HG02678 (cell line): ENCODE measurements at regions not wholly inside any gene's neighbourhood (a gene's known extent, or its start where the extent isn't known, plus 50 kb on each side); places are given as distances from the start of the nearest gene placed in this dataset.

Experiments
- ATAC-seq: cut with Tn5 transposase; IDR thresholded peaks from one replicate; pipeline ENCODE4 v1.9.1; 2021; ENCODE audit warnings: mild to moderate bottlenecking, moderate library complexity; ENCODE audit not compliant: unreplicated experiment

DNA sequence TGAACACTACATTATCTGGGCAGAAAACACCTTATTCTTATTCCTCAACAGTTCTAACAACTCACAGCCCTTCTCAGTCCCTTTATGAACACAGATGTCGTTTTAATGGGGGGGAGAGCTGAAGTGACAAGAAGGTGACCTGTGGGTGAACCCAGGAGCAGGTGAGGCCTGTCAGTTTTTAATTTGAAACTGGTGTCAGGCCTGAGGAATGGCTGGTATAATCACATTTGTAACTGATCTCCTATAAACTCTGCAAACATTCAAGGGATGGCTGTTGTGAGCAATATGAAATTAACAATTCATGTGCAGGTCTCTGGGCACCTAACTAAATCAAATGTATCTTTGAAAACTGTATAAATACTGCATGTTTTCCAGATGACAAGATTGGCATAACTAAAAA, 362.1 kb upstream of the NR5A2 start:
- ATAC-seq, result no peak

DNA sequence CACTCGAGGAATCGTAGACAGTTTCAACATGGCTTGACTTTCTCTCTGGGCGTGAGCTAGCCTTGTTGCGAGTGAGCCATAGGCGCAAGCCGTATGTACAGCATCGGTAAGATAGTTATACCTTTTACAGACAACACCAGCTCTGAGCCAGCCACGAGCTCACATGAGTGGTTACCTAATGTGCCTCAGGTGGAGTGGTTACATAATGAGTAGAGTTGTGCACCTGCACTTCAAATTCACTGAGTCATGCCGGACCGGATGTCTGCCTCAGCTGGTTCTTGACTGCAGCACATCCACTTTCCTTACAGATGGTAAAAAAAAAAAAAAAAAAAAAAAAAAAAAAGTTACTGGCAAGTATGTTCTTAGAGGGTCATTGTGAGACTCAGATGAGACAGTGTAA, 360.4 kb upstream of the NR5A2 start:
- ATAC-seq, result no peak

DNA sequence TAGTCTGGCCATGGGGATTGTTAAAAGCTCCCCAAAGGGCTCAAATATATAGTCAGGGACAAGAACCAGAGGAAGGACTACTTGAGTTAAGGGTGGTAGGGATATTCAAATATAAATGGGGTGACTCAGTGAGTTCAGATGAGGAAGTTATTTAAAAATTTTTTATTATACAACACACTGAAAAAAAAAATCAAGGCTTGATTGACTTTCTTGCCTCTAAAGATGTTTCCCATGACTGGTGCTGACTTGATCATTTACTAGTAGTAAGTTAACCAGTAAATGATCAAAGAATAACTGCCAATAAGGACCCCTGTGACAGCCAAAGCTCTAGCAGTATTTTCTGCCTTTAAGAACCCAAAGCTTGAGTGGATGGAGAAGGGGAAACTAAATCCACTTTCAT, 357.6 kb upstream of the NR5A2 start:
- no peak for ATAC-seq

DNA sequence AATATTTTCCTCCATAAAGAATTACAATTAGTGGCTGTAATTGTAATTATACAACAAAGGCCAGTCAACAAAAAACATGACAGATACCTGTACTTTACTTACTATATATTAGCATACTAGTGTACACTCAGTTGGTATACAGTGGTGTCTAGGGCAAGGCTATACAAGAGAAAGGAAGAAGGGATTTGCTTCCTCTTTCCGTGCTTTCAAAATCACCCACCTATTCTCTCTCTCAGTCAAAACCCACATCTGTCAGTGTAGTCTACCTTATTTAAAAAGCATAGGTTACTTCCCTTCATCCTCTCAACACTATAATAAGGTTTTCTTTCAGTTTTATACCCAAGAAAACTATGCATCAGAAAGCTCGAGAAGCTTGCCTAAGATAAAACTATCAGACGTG, 355.8 kb upstream of the NR5A2 start:
- no peak for ATAC-seq

DNA sequence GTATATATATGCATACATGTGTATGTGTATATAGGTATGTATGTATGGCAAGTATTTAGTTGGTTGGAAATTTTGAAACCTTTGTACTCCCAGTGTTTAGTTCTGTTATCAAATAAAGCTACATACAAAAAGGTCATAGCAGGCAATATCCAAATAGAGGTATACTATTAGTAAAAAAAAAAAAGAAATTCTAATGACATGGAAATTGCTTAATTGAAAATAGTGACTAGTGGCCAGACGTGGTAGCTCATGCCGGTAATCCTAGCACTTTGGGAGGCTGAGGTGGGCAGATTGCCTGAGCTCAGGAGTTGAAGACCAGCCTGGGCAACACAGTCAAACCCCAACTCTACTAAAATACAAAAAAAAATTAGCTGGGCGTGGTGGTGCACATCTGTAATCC, 351.6 kb upstream of the NR5A2 start:
- no peak for ATAC-seq

DNA sequence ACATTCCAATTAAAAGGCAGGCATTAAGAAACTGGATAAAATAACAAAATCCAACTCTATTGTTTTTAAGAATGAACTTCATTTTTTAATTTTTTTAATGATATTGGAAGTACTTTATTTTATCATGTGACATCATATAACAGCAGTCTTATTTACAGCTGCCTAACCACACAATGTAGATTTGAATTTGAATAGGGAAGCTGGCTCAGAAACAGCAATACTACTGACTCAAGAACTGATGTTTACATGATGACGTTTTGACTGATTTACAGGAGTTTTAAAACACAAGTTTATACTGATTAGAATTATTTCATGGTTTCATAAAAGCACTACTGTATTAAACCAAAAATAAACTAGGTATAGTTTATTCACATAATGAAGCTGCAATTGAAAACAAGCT, 348.7 kb upstream of the NR5A2 start:
- no peak for ATAC-seq

DNA sequence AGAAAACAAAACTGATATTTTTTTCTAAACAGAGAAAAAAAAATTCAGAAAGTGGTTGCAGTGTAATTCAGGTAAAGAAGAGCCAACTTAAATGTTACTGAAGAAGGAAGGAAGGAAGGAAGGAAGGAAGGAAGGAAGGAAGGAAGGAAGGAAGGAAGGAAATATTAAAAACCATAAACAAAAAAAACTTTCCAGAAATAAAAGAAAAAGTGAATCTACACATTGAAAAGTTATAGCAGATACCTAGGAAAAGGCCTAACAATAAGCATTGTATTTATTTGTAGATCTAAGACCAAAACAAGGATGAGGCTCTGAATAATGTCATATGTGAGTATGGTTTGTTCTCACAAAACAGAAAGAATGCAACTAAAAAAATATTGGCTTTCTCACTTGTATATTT, 345.4 kb upstream of the NR5A2 start:
- ATAC-seq, result no peak

DNA sequence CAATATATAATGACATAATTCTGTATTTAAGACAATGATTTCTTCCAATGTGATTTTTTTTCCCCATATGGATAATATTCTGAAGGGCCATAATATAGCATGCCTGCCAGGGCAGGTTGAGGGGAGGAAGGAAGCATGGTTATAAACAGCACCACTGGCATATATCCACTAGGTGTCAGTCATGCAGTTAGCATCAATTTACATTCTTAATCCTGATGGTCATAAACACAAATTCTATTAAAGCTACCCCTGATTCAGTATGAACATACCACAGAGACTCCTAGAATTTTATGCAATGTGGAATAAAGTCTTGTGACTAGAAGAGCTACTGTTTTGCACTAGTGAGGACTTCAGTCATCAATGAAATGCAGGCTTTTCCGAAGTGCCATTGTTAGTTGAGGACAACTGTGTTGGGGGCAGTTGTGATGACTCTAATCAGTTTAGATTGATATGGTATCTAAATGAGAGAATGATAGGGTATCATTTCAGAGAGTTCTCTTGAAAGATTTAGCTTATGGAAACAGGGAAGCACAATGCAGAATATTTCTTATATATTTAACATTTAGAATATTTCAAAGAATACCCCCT, 342.7 kb upstream of the NR5A2 start:
- ATAC-seq, result peak; percentile 89

DNA sequence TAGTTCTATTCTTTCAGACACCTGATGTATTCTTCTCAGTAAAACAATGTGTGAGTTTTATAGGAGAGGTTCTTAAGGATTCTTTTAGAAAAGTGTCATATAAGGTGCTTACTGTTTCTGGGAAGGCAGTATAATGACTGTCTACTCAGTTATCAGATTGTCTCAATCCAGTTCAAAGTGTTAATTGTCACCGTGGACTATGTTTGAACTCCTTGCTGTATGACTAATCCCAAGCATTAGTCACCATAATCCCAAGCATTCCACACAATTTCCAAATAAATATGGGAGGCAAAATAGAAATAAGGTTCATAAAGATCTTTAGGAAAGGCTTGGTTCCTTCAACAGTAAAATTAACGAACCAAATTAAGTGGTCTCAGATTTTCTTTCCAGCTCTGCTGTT, 342.1 kb upstream of the NR5A2 start:
- no peak for ATAC-seq

DNA sequence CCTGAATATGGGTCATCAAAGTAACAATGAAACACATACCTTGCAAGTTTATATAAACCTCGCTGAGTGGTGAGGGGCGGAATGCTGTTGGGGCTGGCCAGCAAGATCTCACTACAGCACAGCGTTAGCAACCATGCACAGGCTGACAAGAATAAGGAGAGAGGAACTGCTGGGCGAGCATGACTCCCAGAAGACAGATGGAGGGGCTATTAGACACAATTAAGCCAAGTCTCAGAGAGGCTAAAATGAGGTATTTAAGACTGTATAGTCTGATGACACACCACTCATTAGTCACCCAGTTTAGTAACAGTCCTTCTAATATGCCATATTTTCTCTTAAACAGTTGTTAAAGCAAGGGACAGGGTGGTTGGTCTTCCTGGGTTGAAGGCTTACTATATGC, 340.2 kb upstream of the NR5A2 start:
- ATAC-seq, result no peak

DNA sequence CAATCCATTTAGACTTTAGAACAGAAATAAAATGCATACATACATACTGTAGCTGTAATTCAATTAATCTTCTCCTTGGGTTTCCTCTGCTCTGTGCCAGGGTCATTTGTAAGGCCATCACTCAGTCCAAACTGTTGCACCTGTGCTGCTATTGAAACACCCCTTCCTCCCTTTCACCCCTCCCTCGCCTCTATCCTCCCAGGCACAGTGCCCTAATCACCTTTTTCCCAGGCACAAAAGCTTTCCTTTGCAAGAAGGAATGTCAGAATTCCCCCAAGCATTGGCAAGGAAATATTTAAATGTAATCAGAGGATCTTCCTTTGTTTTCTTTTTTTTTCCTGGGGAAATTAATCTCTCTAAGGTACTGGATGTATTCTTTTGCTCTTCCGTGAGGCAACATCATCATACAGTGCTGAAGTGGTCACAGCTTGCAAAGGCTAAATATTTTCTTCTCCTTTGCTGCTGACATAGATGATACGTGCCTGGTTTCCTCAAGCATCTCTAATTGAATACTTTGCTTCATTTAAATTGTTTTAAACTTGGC, 339.3 kb upstream of the NR5A2 start:
- ATAC-seq, result no peak

DNA sequence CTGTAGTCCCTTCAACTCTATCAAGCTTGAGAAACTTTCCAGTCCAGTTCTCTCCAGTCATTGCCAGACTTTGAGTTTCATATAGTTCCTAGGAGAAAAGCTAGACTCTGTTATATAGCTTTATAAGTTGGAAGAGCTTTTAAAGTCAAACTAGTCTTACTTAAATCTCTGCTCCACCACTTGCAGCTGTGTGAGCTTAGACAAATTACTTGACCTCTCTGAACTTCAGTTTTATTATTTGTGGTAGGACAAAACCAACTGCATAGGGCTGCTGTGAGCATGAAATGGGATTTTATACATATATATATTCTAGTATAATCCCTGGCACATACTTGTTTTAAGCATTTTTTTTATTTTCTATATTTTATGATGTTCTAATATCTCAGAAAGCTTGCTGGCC, 338.7 kb upstream of the NR5A2 start:
- ATAC-seq, result no peak

DNA sequence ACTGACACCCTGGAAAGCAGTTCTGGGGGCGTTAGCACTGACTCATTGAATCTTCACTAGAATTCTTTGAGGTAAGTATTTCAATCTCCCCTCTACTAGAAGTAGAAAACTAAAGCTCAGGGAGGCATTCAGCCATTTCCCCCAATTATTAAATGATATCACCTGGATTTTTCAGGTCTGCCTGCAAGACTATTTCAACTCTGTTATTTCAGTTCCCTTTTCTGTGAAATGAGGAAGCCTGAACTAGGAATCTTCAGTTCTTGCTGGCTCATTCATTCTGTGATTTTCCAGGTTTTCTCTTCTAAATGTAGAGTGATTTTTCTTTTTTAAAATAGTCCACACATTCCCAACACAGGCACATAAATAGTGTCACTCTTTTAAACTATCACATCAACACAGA, 337.0 kb upstream of the NR5A2 start:
- no peak for ATAC-seq

DNA sequence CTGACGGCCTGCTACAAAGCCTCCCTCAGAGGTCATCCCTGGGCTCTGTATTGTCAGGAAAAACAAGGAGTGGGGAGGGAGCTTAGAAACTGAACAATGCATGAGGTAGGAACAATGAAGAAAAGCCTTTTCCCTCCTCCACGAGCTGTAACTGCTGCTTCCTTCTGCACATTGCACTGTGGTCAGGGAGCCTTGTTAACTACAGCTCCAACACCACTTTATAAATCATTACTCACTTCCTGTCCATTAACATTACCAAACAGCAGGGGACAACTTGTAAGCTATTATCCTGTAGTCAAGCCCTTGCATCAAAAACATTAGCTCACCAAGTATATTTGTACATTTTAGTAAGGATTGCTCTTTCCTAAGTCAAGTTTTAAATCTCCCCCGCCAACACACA, 336.0 kb upstream of the NR5A2 start:
- no peak for ATAC-seq

DNA sequence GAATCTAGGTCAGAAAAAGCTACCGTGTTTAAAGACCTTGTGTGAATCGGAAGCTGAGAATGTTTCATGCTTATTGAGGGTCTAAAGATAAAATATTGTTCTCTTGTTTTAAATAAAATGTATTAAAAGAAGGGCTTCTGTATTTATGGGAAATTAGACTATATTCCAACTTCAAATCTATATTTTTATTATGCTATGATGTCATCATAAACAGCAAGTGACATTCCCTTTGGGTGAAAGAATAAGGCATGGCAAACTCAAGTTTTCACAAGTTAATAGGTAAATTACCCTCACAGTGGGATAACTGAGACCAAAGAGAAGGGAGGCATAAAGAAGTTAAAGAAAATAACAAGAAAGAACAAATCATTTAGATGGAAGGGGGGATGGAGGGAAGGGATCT, 333.8 kb upstream of the NR5A2 start:
- ATAC-seq, result no peak

DNA sequence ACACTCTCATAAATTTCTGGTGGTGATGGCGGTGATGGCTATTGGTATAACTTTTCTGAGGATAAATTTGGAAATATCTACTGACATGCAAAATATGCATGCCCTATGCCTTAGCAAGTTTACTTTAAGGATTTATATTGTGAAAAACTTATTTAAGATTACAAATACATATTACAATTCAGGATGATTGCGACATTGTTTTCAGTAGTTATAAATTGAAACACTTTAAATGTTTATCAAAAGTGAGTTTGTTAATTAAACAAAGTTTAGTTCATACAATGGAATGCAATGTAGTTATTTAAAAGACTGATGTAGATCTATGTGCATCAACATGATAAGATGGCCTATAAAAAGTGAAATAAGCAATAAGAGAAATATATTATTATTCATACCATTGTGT, 331.3 kb upstream of the NR5A2 start:
- no peak for ATAC-seq

DNA sequence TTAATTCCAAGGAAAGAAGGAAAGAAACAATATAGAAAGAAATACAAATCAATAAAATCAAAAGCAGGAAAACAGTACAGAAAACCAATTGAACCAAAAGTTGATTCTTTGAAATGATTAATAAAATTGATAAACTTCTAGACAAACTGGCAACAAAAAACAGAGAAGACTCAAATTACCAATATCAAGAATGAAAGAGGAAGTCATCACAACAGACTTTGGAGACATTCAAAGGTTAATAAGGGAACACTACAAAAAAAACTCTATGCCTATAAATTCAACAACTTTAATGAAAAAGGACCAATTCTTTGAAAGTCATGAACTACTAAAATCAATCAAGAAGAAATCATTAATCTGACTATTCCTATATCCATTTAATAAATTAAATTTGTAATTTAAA, 329.3 kb upstream of the NR5A2 start:
- ATAC-seq, result no peak

DNA sequence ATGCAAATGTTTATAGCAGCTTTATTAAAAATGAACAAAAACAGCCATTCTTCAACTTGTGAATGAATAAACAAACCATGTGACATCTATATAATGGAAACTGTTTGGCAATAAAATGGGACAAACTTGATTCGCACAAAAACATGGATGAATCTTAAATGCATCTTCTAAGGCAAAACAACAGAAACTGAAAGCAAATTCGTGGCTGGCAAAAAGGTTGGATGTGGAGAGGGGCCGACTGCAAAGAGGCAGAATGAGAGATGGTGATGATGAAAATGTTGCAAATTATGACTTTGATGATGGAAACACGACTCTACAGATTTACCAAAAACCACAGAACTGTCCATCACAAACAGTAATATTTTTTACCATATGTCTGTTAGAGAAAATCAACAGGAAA, 327.0 kb upstream of the NR5A2 start:
- ATAC-seq, result no peak

DNA sequence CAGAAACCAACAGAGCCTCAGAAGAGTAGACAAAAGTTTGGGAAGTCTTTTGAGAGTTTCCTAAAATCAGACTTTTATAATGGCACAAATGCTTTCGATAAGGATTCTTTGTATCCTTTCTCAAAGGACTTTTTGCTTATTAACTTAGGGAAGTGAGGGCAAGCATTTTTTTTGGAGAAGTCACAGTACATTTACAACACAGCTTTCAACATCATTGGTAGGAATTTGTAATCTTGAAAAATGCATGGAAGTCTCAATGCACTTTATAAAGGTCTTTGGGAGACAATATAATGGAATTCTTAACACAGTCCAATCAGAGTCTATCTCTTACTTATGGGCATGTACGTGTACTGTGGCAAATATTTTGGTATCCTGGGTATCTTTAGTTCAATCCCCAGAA, 325.8 kb upstream of the NR5A2 start:
- no peak for ATAC-seq

DNA sequence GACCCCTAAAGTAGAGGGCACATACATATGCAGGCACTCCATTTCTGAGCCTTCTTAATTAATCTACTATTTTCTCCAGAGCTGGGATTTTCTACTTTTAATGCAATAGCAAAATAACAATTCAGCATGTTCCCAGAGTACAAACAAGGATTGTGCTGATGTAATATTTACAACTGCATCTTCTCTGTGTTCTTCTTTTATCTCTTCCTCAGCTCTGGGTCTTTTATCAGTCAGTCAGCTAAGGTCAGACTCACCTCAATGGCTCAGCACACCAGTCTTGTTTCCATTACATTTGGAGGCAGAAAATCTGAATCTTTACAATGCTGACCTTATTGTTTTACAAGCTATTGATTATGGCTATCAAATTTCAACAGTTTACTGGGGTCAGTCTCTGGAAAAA, 323.3 kb upstream of the NR5A2 start:
- ATAC-seq, result no peak

DNA sequence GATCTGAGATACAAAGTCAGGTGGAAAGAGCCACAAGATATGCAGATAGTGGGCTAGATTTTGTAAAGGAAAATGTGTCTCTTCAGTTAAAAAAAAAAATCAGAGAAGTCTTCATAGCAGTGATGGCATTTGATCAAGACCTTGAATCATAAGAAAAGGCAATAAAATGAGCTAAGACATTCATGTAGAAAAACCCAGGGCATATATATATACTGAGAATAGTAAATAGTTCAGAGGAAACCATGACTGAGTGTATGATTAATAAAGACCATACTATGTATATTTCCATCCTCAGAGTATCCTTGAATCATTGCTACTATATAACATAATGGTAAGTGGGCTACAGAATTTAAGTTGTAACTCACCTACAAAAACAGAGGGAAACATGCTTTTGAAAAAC, 321.7 kb upstream of the NR5A2 start:
- ATAC-seq, result no peak

DNA sequence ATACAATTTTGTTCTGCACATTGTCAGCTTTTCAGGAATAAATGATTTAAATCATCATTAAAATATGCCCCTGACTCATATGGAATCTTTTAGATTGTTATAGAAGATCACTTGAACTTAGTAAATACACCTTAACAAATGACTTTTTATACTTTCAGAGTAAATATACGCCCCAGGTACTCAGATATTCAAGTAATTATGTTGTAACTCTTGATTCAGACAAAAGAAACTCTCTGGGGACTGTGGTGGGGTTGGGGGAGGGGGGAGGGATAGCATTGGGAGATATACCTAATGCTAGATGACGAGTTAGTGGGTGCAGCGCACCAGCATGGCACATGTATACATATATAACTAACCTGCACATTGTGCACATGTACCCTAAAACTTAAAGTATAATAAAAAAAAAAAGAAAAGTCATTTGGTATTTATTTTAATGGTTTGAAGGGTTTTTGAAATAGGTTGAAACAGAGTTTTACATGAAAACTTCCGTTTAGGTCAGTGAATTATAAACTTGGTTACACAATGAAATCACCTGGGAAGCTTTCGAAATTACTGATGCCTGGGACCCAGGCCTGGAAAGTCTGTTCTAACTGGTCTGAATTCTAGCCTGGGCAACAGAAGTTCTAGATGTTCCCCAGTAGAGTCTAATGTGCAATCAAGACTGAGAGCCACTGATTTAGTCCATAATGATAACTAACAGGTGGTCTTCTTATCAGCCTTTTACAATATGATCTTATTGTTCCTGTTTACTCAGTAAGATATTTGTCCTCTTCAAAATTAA, 320.5 kb upstream of the NR5A2 start:
- ATAC-seq, result no peak

DNA sequence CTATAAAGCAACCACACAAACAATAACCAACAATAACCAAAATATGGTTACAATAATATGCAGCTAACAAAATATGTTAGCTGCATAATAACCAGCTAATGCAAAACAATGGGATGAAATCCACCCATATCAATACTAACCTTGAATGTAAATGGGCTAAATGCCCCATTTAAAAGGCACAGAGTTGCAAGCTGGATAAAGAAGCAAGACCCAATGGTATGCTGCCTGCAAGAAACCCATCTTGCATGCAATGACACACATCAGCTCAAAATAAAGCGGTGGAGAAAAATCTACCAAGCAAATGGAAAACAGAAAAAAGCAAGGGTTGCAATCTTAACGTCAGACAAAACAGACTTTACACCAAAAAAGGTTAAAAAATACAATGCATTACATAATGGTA, 316.5 kb upstream of the NR5A2 start:
- ATAC-seq, result no peak
